ENCODE measurements at regions not wholly inside any gene's neighbourhood (a gene's known extent, or its start where the extent isn't known, plus 50 kb on each side); places are given as distances from the start of the nearest gene placed in this dataset.

- no peak for TF ChIP-seq EP300 (IDR thresholded peaks at IDR 0.05)
- TF ChIP-seq CTCF (IDR thresholded peaks at IDR 0.05): no peak
- no peak for TF ChIP-seq POLR2A (IDR thresholded peaks at IDR 0.05)
These were observed 156.7 kb upstream of the BACE2 start for GRCh38 chr21:41011098-41011731.

All from gastroesophageal sphincter (tissue), 3 donors.